ENCODE measurements at regions not wholly inside any gene's neighbourhood (a gene's known extent, or its start where the extent isn't known, plus 50 kb on each side); places are given as distances from the start of the nearest gene placed in this dataset.

GRCh38 chr14:26163761-26164160 is 434.1 kb downstream of the NOVA1 start:
- DNase-seq (ENCODE audit: low spot score): no peak
- intact Hi-C loops (cut with DNase I): no loop called here

- intact Hi-C loops (cut with DNase I): no loop called here
- no peak for DNase-seq (ENCODE audit: low spot score)
Measured at GRCh38 chr14:26157517-26157916, 440.3 kb downstream of the NOVA1 start.

- no peak for DNase-seq (ENCODE audit: low spot score)
Measured at GRCh38 chr14:26143057-26143456, 454.8 kb downstream of the NOVA1 start.

GRCh38 chr14:26138764-26139445 is 458.9 kb downstream of the NOVA1 start:
- no peak for DNase-seq (ENCODE audit: low spot score)
- intact Hi-C loops (cut with DNase I): no loop called here

More at GRCh38 chr14:26143057-26143456, 454.8 kb downstream of the NOVA1 start:
- intact Hi-C loops (cut with DNase I): no loop called here

GRCh38 chr14:26137161-26137560 is 460.7 kb downstream of the NOVA1 start:
- intact Hi-C loops (cut with DNase I): no loop called here
- no peak for DNase-seq (ENCODE audit: low spot score)

- DNase-seq (ENCODE audit: low spot score): no peak
- intact Hi-C loops (cut with DNase I): no loop called here
Measured at GRCh38 chr14:26132061-26132645, 465.7 kb downstream of the NOVA1 start.

- DNase-seq (ENCODE audit: low spot score): no peak
- intact Hi-C loops (cut with DNase I): no loop called here
Measured at GRCh38 chr14:26130690-26131089, 467.1 kb downstream of the NOVA1 start.

- intact Hi-C loops (cut with DNase I): no loop called here
- no peak for DNase-seq (ENCODE audit: low spot score)
Measured at GRCh38 chr14:26128931-26129671, 468.7 kb downstream of the NOVA1 start.

DNA sequence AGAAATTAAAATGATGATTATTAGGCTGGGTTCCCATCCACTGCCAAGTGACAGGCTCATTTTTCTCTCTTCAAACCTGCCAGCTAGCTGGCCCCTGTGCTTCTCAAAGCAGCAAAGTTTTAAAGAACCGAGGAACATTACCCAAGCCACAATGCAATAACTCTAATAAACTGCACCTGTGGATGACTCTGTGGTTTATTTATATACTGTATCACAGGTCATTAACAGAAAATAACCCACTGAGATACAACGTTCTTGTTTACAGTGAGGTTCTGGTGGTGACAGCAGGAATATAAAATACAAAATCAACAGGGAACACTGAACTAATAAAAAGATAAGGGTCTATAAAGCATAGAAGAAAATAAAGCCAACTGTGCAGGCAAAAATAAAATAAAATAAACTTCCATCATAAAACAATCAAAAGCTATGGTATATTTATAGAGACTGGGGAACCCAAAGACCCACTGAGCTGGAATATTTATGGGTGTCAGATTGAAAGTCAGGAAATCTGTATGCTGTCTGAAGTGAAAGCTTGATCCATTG is 472.9 kb downstream of the NOVA1 start:
- DNase-seq (ENCODE audit: low spot score): no peak
- intact Hi-C loops (cut with DNase I): no loop called here

GRCh38 chr14:26123459-26123858 is 474.4 kb downstream of the NOVA1 start:
- no peak for DNase-seq (ENCODE audit: low spot score)
- intact Hi-C loops (cut with DNase I): no loop called here

DNA sequence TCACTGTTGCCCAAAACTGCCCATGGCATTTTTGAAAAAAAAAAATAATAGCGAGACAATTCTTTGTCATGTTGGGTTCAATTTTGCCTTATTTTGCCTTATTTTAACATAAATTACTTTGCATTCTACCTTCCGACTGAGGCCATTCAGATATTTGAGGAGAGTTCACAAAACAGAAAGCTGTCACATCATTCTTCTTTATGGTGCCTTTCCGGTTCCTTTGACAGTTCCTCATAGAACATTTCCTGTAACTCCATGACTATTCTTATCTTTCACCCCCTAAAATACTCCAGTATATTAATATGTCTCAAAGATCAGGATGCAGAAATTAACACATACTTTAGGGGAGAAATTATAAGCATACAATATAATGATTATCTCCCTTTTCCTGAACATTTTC is 476.7 kb downstream of the NOVA1 start:
- DNase-seq (ENCODE audit: low spot score): no peak
- intact Hi-C loops (cut with DNase I): no loop called here

- no peak for DNase-seq (ENCODE audit: low spot score)
- intact Hi-C loops (cut with DNase I): no loop called here
Measured at GRCh38 chr14:26113911-26114640, 483.8 kb downstream of the NOVA1 start.

DNA sequence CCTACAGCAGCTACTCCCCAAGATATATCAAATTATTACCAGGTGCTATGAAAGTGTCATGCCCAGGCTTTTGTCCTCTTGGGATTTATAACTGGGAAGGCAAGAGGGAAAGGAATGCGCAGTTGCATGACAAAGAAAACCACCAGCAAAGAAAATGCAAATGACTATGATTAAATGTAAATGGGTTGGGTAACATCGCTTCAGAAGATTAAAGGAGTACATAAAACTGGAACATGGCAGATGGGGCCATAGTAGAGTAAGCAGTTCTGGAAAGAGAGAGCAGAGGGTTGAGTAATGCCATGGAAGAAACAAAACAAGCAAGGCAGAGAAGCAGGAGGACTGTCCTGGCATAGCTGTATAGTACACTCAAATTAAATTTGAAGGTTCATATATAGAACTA is 493.1 kb downstream of the NOVA1 start:
- intact Hi-C loops (cut with DNase I): no loop called here
- no peak for DNase-seq (ENCODE audit: low spot score)

DNA sequence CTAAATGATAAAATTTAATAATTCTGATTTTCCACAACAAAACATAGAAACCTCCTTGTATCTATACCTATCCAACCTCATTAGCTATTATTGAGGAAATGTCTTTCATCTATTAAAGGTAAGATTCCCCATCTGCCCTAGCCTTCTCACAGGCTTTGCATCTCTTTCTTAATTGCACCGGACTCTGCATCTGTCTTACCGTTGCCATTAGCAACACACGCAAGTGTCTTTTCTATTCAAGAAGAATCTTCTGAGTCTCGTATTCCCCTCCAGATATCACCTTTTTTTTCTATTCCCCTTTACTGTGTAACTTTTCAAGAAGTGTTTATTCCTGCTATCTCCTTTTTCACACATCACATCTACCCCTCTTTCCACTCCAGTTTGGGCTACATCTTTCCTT is 500.0 kb downstream of the NOVA1 start:
- no peak for DNase-seq (ENCODE audit: low spot score)
- intact Hi-C loops (cut with DNase I): no loop called here

DNA sequence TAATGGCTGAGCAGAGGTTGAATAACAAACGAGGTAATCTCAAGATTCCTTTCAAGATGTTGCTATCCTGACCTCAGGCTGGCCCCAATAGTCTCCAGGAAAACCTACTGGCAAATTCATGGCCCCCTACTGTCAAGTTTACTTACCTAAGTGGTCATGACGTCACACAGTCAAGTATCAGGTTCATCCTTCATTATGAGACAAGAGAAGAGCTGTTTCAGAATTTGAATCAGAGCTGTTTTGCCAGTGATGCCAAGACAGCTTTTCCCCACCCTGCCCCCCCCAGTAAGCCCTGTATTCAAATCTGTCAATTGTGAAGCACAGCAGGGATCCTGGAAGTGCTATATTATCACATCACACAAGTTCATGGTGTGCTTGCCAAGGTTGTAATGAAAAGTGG is 509.6 kb downstream of the NOVA1 start:
- intact Hi-C loops (cut with DNase I): no loop called here
- DNase-seq (ENCODE audit: low spot score): no peak

DNA sequence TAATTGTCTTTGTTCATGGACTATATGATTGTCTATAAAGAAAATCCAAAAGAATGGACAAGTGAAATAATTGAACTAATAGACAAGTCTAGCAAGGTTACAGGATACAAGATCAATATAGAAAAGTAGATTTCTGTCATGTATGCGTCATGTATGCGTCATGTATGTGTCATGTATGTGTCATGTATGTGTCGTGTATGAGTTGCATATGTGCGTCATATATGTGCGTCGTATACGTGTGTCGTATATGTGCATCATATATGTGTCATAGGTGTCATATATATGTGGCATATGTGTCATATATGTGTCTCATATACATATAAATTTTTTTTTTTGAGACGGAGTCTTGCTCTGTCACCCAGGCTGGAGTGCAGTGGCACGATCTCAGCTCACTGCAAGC is 516.8 kb downstream of the NOVA1 start:
- intact Hi-C loops (cut with DNase I): no loop called here
- no peak for DNase-seq (ENCODE audit: low spot score)

GRCh38 chr14:26078561-26078960 is 519.3 kb downstream of the NOVA1 start:
- intact Hi-C loops (cut with DNase I): no loop called here
- DNase-seq (ENCODE audit: low spot score): no peak

DNA sequence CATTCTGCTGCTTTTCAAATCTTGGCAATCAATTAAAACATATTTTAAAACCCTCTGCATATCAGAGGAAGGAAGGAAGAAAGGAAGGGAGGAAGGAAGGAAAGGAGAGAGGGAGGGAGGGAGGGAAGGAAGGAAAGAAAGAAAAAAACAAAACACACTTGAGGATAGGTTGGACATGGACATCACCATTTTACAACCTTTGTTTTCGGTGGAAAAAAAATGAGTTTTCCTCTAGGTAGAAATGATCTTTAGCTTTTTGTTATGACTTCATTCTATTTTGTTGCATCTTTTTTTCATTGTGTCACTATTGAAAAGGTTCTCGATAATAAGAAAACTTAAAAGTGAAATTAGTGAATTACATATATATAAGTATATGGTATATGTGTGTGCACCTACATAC is 522.9 kb downstream of the NOVA1 start:
- DNase-seq (ENCODE audit: low spot score): no peak
- intact Hi-C loops (cut with DNase I): no loop called here

DNA sequence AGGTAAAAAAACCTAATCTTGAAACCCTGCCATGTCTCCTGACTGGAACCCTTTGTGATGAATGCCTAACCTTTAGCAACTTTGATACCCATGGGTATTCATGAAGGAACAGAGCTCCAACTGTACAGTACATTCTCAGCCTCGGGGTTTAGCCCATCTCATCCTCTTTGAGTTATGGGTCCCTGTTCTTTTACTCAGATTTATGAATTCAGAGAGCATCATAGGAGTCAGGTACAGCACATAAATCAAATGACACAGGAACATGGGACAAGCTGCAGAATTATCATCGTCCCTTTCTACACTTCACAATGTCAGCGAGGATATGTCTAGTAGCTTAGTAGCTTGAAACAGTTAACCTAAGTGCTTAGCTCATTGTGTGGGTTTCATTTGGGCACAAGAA is 527.4 kb downstream of the NOVA1 start:
- intact Hi-C loops (cut with DNase I): no loop called here
- DNase-seq (ENCODE audit: low spot score): no peak

All from posterior vena cava (tissue), 2 donors.